ENCODE measurements at regions not wholly inside any gene's neighbourhood (a gene's known extent, or its start where the extent isn't known, plus 50 kb on each side); places are given as distances from the start of the nearest gene placed in this dataset.

DNA sequence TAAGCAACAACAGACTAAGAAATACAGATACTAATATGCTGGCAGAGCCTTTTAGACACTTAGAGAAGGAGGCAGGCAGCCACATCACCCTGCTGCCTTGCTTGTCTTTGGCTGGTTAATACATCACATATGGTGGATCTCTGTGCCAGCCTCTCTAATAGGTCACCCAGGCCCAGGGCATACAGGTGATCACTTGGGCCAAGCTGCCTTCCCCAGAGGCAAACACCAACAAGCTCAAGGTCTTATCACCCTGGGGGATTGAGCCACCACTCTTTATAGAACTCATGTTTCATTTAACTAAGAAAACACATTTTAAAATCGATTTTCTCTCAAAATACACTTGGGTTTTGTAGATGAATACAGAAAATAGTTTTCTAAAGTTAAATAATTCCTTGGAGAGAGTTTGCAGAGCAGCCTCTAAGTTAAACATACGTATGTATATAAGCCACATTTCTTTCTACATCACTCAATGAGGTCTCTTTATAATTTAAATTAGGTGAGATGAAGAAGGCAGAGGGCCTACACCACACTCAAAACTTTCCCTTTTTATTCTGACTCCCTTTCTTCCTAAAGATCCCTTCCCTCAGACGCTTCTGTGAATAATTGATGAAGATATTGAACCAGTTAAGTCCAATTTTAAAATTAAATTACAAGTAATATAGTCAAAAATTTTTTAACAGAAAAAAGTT lies 556.8 kb upstream of the GHITM start:
- DNase-seq = no peak

DNA sequence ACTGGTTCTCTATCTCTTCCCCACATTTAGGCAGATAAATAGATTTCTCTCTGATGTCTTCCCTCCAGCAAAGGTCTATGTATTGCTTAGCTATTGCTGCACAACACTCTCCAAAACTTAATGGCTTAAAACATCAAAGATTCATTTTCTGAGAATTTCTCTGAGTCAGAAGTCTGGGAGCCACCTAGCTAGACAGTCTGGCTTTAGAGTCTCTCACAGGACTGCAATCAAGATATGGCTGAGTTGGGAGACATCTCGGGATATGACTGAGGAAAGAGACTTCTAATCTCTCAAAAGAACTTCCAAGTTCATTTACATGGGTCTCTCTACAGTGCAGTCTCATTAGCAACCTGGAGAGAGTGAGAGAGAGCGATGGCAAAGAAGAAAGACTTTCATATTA lies 553.6 kb upstream of the GHITM start:
- no peak for DNase-seq

DNA sequence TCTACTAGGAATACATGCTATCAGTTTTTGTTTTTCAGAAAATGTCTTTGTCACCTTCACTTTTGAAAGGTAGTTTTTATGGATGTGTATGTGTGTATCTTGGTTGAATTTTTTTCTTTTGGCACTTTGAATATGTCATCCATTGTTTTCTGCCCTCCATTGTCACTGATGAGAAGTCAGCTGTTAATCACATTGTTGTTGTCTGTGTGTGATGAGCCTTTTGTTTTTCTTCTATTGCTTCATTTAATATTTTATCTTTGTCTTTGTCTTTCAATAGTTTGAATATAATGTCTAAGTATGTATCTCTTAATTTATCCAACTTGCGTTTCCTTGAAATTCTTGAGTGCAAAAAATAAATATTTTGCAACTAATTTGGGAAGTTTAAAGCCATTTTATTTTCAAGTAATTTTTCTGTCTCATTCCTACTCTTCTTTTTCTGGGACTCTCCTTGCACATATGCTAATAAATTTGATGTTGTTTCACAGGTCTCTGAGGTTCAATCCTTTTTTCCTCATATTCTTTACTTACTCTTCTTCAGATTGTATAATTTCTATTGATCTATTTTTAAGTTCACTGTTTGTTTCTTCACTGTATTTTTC lies 546.9 kb upstream of the GHITM start:
- no peak for DNase-seq

DNA sequence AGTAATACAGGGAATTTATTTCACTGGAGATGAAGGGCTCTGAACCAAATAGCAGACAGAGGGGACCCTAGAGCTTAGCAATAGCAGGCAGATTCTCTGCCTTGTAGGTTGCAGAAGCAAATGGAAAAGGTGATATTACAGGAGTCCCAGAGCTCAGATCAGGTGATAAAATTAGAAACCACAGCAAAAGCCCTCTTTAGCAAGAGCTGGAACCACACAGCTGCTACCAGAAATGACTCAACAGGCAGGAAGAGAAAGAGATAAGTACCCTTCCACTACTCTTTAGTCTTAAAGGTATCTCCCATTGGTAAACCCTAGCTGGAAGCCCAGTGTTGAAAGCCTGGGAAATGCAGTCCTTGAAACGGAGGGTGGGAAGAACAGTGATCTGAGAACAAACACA lies 535.6 kb upstream of the GHITM start:
- DNase-seq = no peak

DNA sequence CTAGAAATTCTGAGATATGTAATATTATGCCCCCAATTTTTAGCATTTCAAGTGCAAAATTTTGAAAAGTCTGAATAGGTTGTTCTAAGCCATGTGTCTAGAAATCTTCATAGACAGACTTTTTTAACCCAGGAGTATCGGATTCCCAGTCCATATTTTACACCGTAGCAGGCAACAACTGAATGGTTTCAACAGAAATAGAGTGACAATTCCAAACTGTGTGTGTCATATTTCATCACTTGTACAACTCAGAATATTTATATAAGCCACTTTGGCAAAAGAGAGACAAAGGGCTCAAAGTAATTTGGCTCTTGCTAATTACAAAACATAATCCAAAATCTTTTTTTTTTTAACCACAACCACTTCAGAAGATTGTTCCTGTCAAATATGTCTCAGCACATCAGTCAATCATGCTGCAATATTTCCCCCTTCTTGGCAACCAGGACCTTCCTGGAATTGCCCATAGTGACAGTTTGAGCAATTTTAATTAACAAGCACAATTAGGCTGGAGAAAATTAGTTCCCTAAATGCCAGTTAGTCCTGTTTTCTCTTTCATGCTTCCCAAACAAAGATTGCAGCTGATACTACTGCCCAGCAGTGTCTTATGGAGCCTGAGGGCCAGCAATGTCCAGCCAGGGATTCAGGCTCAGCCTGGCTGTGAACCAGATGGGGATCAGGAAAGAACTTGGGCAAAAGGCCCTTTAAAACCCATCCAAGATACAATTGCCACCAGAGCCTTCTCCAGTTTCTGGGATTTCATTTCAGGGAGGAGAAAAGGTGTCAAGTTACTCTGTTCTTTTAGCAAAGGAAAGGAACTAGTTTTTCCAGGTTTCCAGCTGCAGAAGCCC lies 533.3 kb upstream of the GHITM start:
- DNase-seq = no peak

DNA sequence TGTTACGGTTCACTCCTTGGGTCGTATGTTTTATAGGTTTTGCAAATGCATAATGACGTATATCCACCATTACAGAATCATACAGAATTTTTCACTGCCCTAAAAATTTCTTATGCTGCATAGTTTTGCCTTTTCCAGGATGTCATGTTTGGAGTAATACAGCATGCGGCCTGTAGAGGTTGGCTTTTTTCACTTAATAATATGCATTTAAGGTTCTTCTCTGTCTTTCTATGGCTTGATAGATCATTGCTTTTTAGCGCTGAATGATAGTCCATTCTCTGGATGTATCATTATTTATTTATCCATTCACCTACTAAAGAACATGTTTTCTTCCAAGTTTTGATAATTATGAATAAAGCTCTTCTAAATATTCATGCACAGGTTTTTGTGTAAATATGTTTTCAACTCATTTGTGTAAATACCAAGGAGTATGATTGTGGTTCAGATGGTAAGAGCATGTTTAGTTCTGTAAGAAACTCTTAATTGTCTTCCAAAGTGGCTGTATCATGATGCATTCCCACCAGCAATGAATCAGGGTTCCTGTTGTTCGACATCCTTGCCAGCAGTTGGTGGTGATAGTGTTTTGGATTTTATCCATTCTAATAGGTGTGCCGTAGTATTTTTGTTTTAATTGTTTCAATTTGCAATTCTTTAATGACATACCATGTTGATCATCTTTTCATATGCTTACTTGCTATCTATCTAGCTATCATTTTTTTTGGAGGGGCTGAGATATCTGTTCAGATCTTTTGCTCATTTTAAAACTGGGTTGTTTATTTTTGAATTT lies 531.2 kb upstream of the GHITM start:
- DNase-seq = no peak

DNA sequence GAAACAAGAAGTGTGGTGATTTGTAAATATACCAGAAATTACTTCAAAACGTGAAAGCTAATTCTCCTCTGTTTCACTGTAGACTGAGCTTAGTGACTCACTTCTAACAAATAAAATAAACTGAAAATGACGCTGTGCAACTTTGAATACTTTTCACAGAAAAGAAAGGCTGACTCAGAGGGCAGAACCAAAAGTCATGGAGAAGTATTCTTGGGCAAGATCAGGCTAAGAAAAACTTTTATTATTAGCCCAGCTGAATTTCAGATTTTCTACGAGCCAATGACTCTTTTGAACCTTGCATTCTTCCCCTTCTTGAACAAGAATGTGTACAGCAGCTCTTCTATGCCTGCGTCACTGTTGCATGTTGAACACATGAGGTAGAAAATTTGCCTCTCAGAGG lies 527.3 kb upstream of the GHITM start:
- no peak for DNase-seq

DNA sequence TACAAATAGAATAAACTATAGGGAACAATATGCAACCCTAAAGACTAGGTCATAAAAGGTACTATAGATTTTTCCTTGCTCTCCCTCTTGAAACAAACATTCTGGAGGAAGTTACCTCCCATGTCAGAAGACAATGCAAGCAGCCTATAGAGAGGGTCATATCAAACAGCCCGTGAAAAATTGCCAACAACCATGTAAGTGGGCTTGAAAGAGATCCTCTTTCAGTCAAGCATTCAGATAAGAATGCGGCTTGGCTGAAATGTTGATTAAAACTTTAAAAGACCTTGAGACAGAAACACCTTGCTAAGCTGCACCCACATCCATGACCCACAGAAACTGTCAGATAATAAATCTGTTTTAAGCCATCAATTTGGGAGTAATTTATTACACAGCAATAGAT lies 526.6 kb upstream of the GHITM start:
- DNase-seq = no peak

DNA sequence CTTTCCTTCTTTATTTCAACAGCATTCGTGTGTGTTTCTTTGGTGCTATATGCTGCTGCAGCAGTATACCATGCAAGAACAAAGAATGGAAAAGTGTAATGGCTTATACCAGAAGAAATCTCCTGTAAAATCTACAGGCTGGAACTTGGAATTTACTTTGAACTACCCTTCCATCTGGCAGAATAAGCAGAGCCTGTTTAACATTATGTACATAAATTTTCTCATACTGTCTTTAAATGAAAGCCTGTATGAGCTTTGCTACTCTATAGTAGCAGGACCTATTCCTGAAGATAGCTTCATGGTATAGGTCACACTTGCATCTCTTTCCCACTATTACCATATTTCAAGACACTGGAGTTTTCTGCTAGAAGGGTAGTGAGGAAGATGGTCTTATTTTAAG lies 522.1 kb upstream of the GHITM start:
- no peak for DNase-seq

DNA sequence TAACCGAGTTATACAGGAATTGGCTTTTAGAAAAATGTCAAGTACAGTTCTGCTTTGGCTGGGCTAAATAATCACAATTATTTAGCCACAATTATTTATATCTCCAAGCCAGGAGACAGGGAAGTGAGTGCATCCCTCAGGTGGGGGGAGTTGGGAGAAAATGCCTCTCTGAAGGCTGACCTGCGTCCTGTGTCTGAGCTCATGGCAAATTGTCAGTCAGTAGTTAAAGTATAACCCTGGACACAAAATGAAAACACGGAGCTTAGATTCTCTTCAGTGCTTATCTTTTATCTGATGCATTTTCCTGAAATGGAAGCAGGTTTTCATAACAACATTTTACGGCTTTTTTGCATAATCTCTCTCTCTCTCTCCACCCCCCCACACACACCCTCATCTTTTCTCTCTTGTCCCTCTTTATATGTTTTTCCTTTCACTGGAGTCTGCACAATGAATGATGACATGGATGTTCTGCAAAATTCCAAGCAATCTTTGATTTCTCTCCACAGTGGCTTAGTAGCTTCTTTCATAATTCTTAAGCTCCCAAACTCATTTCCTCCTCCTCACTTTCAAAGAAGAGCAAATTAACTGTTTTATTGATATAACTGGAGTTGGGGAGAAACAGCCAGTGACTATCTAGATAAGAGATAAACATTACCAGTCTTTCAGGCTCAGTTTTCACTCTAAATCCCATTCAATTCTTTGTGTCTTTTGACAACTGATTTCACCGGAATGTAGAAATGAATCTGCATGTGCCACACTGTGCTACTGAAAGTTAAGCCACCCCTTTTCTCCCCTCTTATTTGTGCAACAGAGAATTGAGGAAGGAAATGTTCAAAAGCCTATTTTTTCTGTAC lies 521.4 kb upstream of the GHITM start:
- no peak for DNase-seq

DNA sequence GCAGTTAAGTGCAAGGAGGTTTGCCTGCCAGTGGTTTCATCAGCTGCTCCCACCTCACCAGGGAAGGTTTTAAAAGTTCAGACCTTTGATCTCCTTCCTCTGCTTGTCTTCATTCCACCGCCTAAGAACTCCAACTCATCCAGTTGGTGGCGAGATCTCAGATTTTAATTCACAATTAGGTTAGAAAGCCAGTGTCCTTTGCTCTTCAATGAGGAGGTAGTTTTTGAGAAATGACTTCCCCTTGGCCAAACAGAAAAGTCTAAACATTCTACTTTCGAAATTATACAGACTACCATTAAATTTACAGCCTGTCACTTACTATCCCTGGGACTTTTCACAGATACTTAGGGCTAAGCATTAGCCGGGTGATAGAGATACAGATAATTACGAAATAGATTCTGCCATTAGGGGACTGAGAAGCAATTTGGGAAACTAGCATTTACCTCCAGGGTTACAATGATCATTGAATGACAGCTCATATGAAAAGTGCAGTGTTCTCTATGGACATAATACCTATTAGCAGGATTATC lies 513.4 kb upstream of the GHITM start:
- DNase-seq = no peak

DNA sequence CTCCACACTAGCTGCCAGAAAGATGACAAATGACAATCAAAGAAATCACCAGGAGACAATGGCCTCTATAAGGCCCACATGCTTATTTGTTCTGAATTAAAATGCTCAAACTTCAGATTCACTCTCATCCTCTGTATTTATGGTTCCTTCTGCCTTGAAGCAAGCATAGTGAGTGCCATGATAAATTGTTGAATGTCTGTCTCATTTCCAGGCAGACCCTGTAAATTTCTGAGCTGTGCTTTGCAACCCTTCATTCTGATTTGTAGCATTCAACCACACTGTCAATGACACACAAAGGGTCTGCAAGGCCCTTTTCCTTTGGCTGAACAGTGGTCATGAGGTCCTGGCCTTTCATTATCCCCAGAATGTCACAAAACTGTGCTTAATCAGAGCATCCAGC lies 506.6 kb upstream of the GHITM start:
- no peak for DNase-seq

DNA sequence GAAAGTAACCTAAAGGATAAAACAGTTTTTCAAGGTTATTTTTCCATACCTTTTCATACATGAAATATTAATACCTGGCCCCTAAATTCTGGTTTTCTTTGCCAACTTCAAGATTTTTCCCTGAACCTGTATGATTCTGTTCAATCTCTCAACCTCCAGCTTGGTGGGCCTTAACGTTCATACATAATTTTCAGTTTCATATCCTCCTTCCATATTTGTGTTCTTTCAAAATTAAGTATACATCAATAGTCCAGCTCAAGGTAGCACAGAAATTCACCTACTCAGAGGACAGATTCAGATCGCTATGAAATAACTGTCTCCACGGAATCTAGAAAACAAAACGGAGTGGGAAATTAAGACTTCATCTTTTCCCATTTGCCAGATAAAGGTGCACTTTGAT lies 505.8 kb upstream of the GHITM start:
- no peak for DNase-seq

DNA sequence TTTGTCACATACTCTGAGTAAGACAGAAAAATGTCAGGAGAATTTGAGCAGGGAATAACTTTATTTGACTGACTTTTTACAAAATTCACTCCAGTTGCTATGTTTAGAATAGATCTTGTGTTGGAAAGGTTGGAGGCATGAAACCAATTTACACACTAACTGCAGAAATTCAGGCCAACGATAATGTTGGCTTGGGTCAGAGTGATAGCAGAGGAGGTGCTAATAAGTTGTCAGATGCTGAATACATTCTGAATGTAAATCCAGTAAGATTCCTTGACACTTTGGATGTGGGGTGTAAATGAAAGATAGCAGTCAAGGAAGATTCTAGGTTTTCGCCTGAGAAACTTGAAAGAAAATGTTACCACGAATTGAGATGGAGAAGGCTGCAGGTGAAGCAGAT lies 502.5 kb upstream of the GHITM start:
- no peak for DNase-seq

DNA sequence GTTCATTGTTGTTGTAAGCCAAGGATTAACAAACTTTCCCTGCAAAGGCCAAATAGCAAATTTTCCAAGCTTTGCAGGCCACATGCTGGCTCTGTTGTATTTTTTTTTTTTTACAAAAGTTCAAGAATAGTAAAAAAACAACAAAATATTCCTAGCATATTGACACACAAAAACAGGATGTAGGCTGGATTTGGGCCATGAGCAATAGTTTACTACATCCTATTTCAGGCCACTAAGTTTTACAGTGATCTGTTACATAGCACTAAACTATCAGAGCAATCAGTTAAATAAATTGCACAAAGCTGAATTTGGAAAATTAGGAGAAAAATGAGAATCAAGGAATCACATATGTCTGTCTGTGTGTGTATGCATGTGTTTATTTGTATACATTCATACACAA lies 491.8 kb upstream of the GHITM start:
- DNase-seq = no peak

DNA sequence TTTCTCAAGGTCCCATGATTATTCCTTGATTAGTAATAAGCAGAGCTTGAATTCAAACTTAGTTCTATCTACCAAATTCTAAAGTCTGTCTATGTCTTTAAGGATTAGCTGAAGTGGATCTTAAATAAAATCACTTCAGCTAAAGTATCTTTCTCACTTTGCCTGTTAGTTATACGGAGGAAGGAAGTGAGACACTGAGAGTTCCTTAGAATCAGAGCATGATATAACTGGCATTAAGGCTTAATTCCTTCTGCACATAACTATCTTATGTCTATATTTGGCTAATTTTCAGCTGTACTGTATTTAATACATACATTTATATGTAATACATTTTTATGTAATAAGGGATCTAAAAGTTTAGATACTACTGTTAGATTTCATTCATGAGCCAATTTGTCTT lies 491.1 kb upstream of the GHITM start:
- DNase-seq = no peak

DNA sequence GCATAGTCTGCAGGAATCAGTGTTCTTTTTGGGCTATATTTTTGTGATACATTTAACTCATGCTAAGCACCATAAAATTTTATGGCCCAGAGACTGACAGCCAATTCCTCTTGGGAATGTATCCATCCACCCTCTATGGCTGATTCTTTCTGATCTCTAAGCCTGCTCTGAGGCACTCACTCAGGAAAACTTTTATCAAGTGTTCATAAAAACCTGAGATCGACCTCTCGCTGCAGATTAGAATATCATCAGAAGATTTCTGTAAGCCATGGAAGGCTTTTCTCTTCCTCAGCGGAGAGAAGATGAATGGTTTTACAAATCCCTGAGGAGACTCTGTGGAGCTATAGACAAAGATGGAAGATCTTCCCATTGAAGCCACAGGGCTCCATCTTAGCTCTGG lies 489.8 kb upstream of the GHITM start:
- no peak for DNase-seq

DNA sequence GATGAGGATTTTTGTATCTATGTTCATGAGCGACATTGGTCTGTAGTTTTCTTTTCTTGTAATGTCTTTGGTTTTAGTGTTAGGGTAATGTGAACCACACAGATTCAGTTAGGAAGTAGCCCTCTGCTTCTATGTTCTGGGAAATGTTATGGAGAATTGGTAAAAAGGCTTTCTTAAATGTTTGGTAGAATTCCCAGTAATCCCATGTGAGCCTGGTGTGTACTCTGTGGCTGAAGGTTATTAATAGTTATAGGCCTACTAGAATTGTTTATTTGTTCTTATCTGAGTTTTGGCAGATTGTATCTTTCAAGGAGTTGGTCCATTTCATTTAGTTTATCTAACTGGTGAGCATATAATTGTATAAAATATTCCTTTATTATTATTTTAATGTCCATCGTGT lies 484.6 kb upstream of the GHITM start:
- DNase-seq = no peak

DNA sequence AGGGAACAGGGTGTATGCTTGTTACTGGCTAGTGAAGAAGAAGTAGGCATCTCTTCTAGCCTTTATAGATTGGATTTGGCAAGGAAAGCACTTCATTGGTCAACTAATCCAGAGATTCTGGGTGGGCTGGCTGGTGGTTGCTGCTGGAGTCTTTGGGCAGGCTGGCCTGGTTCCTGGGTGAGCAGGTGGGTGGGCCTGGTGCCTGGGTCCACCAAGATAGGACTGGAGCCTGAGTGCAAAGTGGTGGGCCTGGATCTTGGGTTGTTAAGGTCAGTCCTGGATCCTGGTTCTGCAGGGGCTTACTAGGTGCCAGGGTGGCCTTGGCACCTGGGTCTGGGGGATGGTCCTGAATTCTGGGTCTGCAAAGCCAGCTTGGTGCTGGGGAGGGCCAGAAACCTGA lies 482.4 kb upstream of the GHITM start:
- DNase-seq = no peak

DNA sequence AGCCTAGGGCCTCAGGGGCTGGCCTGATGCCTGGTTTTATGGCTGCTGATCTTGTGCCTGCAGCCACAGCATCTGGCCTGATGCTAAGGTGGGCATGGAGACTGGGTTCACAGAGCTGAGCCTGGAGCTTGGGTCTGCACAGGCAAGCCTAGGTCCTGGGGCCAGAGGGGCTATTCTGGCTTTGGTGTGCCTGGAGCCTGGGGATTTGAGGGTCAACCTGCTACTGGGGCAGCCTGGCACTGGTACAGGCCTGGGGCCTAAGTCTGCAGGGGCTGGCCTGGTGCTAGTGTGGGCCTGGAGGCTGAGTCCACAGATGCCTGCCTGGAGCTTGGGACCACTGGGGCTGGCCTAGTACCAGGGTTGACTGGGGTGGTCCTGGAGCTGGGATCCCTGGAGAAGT lies 481.8 kb upstream of the GHITM start:
- DNase-seq = no peak

DNA sequence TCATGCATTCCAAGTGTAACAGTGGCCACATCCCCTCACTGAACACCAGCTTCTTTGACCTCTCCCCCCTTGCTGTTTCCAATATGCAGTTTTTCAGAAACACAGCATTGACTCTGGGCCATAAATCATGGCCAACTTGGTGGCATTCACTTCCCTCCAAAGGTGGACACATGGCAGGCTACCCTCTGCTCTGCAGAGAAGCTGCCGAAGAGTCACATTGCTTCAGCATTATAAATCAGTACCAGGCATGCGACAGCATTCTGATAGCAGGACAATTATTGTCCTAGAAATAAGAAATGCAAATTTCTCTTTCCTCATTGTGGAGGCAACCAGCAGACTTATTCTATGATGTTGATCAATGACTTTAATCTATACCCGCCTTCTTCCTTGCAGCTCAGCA lies 475.4 kb upstream of the GHITM start:
- no peak for DNase-seq

DNA sequence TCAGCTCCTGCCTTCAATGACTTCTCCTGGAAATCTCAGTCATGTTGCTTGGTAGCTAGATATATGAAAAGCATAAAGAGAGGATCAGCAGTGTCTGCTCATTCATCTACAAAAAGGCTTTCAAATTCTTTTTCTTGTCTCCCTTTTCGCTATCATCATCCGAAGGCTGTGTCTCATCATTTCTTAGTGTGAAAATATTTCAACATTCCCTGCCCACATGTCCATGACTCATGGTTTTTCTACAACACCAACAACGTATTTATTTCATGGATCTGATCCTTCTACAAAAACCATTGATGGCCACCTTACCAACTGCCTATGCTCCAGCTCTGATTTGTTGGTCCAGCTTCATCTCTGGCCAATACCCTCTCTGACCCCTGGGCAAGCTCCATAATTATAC lies 472.5 kb upstream of the GHITM start:
- DNase-seq = no peak
